ENCODE measurements at regions not wholly inside any gene's neighbourhood (a gene's known extent, or its start where the extent isn't known, plus 50 kb on each side); places are given as distances from the start of the nearest gene placed in this dataset.

DNA sequence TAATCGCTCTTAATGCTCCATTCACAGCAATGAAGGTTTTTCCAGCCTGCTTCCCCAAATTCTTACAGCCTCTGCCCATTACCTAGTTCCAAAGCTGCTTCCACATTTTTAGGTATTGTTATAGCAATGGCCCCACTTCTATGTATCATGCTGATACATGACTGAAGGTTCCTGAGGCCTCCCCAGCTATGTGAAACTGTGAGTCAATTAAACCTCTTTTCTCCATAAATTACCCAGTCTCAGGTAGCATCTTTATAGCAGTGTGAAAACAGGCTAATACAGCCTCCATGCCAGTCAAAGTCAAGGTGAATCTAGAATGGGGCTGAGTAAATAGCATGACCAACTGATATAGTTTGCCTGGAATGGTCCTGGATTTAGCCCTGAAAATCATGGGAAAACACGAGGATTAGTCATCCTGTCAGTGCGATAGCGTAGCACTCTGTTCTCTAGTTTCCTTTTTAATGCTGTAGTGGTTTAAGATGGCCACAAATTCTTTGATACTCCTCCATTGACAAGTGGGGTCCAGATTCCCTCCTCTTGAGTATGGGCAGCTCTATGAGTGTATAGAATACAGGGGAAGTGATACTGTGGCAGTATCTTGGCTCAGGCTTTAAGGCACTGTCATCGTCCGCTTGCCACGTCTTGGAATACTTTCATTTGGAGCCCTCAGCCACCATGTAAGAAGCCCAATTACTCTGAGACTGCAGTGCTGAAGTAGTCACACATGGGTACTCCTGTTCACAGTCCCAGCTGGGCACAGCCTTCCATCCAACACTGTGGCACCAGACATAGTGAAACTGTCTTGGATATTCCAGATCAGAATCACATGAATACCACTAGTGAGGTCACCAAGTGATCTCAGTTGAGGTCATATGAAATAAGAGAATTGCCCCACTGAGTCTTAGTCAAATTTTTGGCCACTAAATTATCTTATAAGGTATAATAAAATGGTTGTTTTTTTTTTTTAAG is 94.0 kb upstream of the PLCL2 start:
- DNase-seq (ENCODE audit: low spot score), result no peak
- in situ Hi-C loops (cut with MboI; ENCODE audit: low sequenced_read_pairs, unreplicated experiment), result no loop called here
- TF ChIP-seq, protein P1, sequence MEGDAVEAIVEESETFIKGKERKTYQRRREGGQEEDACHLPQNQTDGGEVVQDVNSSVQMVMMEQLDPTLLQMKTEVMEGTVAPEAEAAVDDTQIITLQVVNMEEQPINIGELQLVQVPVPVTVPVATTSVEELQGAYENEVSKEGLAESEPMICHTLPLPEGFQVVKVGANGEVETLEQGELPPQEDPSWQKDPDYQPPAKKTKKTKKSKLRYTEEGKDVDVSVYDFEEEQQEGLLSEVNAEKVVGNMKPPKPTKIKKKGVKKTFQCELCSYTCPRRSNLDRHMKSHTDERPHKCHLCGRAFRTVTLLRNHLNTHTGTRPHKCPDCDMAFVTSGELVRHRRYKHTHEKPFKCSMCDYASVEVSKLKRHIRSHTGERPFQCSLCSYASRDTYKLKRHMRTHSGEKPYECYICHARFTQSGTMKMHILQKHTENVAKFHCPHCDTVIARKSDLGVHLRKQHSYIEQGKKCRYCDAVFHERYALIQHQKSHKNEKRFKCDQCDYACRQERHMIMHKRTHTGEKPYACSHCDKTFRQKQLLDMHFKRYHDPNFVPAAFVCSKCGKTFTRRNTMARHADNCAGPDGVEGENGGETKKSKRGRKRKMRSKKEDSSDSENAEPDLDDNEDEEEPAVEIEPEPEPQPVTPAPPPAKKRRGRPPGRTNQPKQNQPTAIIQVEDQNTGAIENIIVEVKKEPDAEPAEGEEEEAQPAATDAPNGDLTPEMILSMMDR (IDR thresholded peaks at IDR 0.05; ENCODE audit: borderline replicate concordance, control extremely low read depth, extremely low read depth, insufficient read depth, missing control alignments), result no peak

DNA sequence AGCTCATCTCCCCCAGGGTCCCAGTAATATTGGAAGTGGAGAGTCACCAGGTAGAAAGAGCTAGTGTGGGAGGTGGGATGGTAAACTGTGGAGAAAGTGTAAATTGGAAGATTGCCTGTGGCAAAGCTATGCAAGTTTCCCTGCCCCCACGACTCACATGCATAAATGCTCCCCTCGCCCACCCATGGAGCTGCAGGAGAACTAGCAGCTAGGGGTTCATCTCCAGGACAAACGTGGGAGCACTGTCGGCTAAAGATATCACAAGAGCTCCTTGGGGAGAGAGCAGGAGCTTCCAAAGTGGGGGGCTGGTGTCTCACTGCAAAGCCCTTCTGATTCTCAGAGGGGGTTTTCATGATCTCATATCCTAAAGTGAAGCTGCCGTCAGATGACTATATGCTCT is 91.4 kb upstream of the PLCL2 start:
- in situ Hi-C loops (cut with MboI; ENCODE audit: low sequenced_read_pairs, unreplicated experiment), result no loop called here
- TF ChIP-seq, protein P1 (IDR thresholded peaks at IDR 0.05; ENCODE audit: borderline replicate concordance, control extremely low read depth, extremely low read depth, insufficient read depth, missing control alignments), result no peak
- DNase-seq (ENCODE audit: low spot score), result no peak

DNA sequence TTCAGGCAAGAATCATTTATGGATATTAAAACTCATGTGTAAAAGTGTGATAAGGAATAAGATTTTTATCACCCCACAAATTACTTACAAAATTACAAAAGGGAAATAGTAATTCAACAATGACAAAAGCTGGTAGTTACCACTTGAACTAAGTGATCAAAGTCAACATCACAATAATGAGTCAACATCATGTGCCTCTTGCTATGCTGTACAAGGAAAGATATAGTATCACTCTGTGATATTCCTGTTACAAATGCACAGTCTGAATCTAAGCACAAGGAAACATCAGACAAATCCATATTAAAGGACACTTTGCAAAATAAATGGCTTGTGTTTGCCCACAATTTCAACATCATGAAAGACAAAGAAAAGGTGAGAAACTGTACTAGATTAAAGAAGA is 90.5 kb upstream of the PLCL2 start:
- no peak for DNase-seq (ENCODE audit: low spot score)
- TF ChIP-seq, protein P1 (IDR thresholded peaks at IDR 0.05; ENCODE audit: borderline replicate concordance, control extremely low read depth, extremely low read depth, insufficient read depth, missing control alignments), result no peak
- in situ Hi-C loops (cut with MboI; ENCODE audit: low sequenced_read_pairs, unreplicated experiment), result no loop called here

DNA sequence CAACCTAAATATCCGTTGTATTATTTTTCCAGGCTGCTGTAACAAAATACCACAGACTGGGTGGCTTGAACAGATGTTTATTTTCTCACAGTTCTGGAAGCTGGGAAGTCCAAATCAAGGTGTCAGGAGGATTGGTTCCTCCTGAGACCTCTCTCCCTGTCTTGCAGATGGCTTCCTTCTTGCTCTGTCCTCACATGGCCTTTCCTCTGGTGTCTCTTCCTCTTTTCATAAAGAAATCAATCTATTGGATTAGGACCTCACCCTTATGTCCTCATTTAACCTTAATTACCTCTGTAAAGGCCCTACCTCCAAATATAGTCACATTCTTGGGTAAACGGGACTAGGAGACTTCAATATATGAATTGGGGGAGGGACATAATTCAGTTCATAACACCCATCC is 89.2 kb upstream of the PLCL2 start:
- no peak for DNase-seq (ENCODE audit: low spot score)
- TF ChIP-seq, protein P1 (IDR thresholded peaks at IDR 0.05; ENCODE audit: borderline replicate concordance, control extremely low read depth, extremely low read depth, insufficient read depth, missing control alignments), result no peak
- in situ Hi-C loops (cut with MboI; ENCODE audit: low sequenced_read_pairs, unreplicated experiment), result no loop called here

DNA sequence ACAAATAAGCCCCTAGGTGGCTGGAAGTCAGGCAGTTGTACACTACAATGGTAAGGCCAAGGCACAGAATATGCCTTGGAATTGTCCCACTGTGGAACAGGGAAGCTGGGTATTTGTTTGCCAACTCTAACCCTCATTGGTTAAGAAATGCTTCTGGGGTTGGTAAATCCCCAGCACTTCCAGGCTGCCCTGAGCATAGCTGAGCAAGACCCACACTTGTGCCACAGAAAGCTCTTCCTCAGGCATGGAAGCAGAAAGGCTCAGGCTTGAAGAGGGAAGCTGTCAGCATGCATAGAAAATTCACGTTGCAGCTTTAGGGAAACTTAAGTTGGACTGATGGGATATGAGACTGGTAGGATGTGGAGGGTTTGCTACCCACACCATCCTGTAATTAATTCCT is 86.9 kb upstream of the PLCL2 start:
- TF ChIP-seq, protein P1 (IDR thresholded peaks at IDR 0.05; ENCODE audit: borderline replicate concordance, control extremely low read depth, extremely low read depth, insufficient read depth, missing control alignments), result no peak
- no peak for DNase-seq (ENCODE audit: low spot score)
- in situ Hi-C loops (cut with MboI; ENCODE audit: low sequenced_read_pairs, unreplicated experiment), result no loop called here

DNA sequence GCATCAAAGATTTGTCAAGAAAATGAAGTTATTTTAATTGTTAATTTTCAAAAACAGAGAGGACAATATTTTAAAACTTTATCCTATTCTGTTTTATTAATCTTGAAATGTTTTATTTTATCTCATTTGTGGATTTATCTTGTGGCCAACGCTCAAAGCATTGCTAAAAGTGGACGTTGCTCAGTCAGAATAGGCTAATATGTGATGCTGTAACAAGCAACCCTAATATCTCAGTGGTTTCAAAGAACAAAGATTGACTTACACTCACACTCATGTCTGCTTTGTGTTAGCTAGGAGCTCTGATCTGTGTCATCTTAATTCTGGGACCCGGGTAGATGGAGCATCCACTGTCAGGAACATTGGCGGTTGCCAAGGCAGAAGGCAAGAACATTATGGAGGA is 86.0 kb upstream of the PLCL2 start:
- in situ Hi-C loops (cut with MboI; ENCODE audit: low sequenced_read_pairs, unreplicated experiment), result no loop called here
- DNase-seq (ENCODE audit: low spot score), result no peak
- TF ChIP-seq, protein P1 (IDR thresholded peaks at IDR 0.05; ENCODE audit: borderline replicate concordance, control extremely low read depth, extremely low read depth, insufficient read depth, missing control alignments), result no peak

All from GM13976 (cell line).